ENCODE measurements at regions not wholly inside any gene's neighbourhood (a gene's known extent, or its start where the extent isn't known, plus 50 kb on each side); places are given as distances from the start of the nearest gene placed in this dataset.
A peak's percentile ranks its signal among the peaks of the same experiment; 100 is the strongest.
"Not testable (repeated sequence)": the region's sequence is repeated elsewhere in the genome, so short reads cannot be mapped to it uniquely, and the experiment has no call there.

DNA sequence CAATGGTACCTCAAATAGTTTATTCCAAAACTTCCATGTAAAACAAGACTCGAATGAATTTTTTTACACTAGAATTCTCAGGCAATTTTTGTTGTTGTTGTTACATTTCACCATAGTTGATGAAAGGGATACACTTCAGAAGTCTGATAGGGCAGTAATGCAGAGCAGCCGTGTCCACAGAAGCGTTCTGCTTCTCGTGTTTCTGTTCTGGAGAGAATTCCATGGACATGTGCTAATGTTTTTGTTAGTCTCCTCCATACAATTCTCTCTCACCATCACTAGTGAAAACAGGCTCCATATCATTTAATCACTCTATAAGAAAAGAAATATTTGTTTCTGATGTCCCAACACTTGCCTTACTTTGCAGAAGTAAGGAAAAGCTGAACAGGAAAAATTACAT lies 606.1 kb downstream of the SLC16A7 start:
- no peak for DNase-seq

DNA sequence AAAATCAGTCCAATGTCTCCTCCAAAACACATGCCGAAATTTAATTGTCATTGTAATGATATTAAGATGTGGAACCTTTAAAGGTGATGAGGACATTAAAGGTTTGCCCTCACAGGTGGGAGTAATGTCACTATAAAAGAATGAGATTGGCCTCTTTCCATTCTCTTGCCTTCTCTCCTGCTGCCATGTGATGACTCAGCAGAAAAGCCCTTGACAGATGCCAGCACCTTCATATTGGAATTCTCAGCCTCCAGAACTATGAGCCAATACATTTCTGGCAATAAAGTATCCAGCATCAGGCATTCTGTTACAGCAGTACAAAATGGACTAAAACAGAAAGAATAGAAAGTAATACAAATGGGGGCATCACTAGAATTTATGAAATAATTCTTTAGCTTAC lies 609.7 kb downstream of the SLC16A7 start:
- DNase-seq = peak in 1 of 2 experiments; percentile 5

DNA sequence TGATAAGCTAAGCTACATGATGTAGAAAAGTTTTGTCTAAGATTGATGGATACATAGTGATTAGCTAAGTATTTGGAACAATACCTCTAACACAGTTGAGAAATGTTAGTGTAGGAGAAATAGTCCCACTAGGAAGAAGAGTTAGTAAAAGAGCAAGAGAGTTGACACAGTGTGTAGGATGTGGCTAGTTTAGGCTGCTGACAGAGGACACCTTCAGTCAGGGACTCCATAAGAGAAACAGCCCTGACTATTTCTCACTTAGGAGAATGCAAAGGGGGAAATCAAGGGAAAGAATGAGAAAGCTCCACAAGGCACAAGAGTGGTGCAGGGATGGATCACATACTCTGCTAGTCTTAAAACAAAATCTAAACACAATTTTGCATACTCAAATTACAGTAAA lies 613.7 kb downstream of the SLC16A7 start:
- DNase-seq = no peak

GRCh38 chr12:60209933-60210332 lies 614.1 kb downstream of the SLC16A7 start:
- no peak for DNase-seq

- no peak for DNase-seq
Measured at GRCh38 chr12:60210756-60211155, 614.9 kb downstream of the SLC16A7 start.

GRCh38 chr12:60211244-60211643 lies 615.4 kb downstream of the SLC16A7 start:
- no peak for DNase-seq

DNA sequence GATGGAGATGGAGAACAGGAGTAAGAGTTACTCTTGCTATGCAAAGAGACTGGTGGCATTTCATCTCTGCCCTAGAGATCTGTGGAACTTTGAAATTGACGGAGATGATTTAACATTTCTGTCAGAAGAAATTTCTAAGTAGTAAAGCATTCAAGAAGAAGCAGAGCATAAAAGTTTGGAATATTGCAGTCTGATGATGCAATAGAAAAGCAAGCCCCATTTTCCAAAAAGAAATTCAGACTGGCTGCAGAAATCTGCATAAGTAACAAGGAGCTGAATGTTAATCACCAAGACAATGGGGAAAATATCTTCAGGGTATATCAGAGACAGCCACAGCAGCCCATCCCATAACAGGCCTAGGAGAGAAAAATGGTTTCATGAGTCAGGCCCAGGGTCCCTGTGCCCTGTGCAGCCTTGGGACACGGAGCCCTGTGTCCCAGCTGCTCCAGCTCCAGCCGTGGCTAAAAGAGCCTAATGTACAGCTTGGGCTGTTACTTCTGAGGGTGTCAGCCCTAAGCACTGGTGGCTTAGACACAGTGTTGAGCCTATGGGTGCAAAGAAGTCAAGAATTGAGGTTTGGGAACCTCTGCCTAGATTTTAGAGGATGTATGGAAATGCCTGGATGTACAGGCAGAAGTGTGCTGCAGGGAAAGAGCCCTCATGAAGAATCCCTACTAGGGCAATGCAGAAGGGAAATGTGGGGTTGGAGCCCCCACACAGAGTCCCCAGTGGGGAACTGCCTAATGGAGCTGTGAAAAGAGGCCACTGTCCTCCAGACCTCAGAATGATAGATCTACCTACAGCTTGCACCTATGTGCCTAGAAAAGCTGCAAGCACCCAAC lies 616.6 kb downstream of the SLC16A7 start:
- no peak for DNase-seq

GRCh38 chr12:60213272-60213671 lies 617.4 kb downstream of the SLC16A7 start:
- DNase-seq = not testable (repeated sequence)

DNA sequence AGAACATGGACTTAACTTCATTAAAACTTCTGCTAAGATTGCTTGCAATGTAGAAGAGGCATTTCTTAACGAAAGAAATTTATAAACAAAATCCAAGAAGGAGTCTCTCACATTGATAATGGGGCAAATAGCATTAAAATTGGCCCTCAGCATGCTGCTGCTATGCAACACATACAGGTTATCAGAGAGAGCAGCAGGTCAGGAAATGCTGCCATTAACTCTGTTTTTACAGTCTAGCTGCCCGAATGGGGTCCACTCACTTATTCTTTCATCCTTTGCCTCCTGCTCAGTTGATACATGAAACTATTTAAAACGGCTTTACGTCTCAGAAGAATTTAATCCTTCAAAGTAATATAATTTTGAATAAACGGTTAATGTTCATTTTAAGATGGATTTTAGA lies 620.4 kb downstream of the SLC16A7 start:
- no peak for DNase-seq

DNA sequence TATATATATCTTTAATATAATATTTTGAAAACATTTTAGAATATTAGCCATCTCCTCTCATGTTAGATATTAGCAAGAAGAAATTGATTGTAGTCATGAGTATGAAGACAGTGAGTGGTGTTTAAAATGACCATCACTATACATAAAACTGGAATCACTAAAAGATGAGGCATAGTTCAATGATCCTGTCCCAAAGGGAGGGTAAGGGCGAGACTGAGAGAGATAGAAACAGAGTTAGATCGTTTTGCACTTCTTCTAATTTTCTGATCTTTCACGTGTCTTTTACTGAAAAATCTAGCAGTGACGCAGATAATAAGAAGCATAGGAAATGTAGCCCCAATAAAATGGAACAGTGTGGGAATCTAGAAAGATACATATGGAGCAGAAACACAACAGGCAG lies 627.4 kb downstream of the SLC16A7 start:
- no peak for DNase-seq

- no peak for DNase-seq
Measured at GRCh38 chr12:60225216-60226000, 629.6 kb downstream of the SLC16A7 start.

- no peak for DNase-seq
Measured at GRCh38 chr12:60227916-60228315, 632.1 kb downstream of the SLC16A7 start.

GRCh38 chr12:60230056-60230455 lies 634.2 kb downstream of the SLC16A7 start:
- no peak for DNase-seq

DNA sequence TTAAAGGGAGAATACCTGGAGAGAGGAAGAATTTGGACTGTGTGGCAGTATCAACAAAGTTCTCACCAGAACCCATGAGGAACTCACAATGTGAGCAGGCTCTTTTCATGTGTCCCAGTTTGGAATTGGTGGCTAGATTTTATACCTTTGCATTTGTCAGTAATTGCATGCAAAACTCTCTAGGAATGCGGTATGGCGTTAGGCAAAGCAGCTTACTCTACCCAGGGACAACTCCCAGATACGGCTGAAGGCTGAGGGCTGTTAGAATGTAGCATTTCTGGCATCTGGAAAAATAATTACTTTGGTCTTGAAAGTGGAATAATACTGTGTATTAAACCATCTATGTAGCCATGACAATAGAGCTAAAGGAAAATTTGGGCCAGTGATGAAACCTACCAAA lies 635.5 kb downstream of the SLC16A7 start:
- DNase-seq = no peak

- DNase-seq = no peak
Measured at GRCh38 chr12:60231976-60232907, 636.4 kb downstream of the SLC16A7 start.

- not testable (repeated sequence) for DNase-seq
Measured at GRCh38 chr12:60234611-60235195, 638.9 kb downstream of the SLC16A7 start.

DNA sequence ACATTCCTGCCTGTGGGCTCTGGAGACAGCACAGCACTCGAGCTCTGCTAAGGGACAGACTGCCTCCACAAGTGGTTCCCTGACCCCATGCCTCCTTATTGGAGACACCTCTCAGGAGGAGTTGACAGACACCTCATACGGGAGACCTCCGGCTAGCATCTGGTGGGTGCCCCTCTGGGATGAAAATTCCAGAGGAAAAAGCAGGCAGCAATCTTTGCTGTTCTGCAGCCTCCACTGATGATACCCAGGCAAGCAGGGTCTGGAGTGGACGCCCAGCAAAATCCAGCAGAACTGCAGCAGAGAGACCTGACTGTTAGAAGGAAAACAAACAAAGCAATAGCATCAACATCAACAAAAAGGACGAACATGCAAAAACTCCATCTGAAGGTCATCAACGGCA lies 639.4 kb downstream of the SLC16A7 start:
- DNase-seq = no peak

- not testable (repeated sequence) for DNase-seq
Measured at GRCh38 chr12:60236416-60236815, 640.6 kb downstream of the SLC16A7 start.

- no peak for DNase-seq
Measured at GRCh38 chr12:60240891-60241290, 645.1 kb downstream of the SLC16A7 start.

GRCh38 chr12:60251091-60251490 lies 655.3 kb downstream of the SLC16A7 start:
- no peak for DNase-seq

DNA sequence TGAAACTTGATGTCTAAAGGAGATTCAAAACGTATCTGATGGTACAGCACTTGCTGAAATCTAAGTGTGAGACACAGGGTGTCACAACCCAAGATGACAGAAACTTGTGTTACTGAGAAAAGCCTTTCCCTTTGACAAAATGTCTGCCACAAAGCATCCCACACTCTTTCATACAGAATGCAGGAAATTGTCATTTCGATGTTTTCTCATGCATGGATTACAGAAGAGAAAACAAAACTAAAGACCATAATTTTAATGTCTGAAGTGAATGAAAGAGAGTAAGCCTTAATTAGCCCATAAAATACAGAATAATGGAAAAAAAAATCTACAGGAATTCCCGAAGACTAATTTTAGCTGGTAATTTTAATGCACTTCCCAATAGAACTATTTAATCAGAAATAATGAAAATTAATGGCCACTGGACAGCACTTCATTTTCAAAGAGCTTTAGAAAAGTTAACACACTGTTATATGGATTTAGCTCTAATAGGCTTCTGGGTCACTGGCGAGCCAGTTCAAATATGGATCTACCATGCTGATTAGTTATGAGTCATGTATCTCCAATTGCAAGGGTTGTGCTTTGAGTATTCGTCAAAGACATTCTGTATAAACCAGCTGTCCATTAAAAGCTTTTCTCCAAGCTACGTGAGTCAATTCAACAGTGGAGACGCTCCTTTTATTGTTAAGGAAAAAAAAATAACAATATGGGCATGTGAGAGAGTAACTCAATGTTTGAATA lies 656.7 kb downstream of the SLC16A7 start:
- DNase-seq = no peak

DNA sequence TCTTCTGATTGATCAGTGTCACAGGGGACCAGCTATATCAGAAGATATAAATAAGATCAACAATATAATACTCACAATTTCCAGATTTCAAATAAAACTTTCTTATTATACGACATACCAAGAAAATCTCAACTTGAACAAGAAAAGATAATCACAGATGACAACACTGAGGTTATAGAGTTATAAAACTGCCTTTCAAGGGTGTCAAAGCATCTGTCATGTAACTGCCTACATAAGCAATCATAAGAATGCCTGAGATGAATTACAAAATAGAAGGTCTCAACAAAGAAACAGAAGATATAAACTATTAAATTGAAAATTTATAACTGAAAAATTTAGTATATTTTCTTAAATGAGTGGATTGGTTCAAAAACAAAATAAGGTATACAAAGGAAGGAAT lies 659.2 kb downstream of the SLC16A7 start:
- no peak for DNase-seq

Data from NCI-H524 (cell line).